Kidney capillary endothelial cell (primary cell): ENCODE measurements at regions not wholly inside any gene's neighbourhood (a gene's known extent, or its start where the extent isn't known, plus 50 kb on each side); places are given as distances from the start of the nearest gene placed in this dataset.

Experiments
- DNase-seq: peaks from one replicate; pipeline ENCODE4 v3.0.0-alpha.2; 2018; ENCODE audit warnings: low spot score

- DNase-seq: no peak
Measured at GRCh38 chr11:131299598-131300438, 70.6 kb upstream of the NTM start.

GRCh38 chr11:131300439-131300717, 70.0 kb upstream of the NTM start:
- no peak for DNase-seq

- no peak for DNase-seq
Measured at GRCh38 chr11:131301306-131301705, 69.1 kb upstream of the NTM start.

- DNase-seq: no peak
Measured at GRCh38 chr11:131302836-131303235, 67.6 kb upstream of the NTM start.

GRCh38 chr11:131303611-131304119, 66.8 kb upstream of the NTM start:
- no peak for DNase-seq

- no peak for DNase-seq
Measured at GRCh38 chr11:131305005-131305404, 65.4 kb upstream of the NTM start.

GRCh38 chr11:131307506-131307905, 62.9 kb upstream of the NTM start:
- no peak for DNase-seq

GRCh38 chr11:131309776-131310175, 60.6 kb upstream of the NTM start:
- no peak for DNase-seq

GRCh38 chr11:131311776-131312514, 58.5 kb upstream of the NTM start:
- no peak for DNase-seq
